DOHH2 (cell line): ENCODE measurements at regions not wholly inside any gene's neighbourhood (a gene's known extent, or its start where the extent isn't known, plus 50 kb on each side); places are given as distances from the start of the nearest gene placed in this dataset.

Experiments used
- EZH2phosphoT487 ChIP-seq: fragments of 200-600 bp; sonication (generic); IDR thresholded peaks from 2 replicates; pipeline ENCODE4 v1.6.1; 2017; ENCODE audit warnings: borderline replicate concordance, mild to moderate bottlenecking, antibody characterized with exemption, low read length, moderate library complexity, mixed read lengths
- TF ChIP-seq, protein P1 (sequence below): fragments of 200-600 bp; sonication (generic); IDR thresholded peaks from one replicate; pipeline ENCODE4 v1.5.1; 2014; ENCODE audit warnings: antibody characterized with exemption, mild to moderate bottlenecking, low read depth, low read length; ENCODE audit not compliant: poor library complexity, severe bottlenecking

- TF ChIP-seq, protein P1, sequence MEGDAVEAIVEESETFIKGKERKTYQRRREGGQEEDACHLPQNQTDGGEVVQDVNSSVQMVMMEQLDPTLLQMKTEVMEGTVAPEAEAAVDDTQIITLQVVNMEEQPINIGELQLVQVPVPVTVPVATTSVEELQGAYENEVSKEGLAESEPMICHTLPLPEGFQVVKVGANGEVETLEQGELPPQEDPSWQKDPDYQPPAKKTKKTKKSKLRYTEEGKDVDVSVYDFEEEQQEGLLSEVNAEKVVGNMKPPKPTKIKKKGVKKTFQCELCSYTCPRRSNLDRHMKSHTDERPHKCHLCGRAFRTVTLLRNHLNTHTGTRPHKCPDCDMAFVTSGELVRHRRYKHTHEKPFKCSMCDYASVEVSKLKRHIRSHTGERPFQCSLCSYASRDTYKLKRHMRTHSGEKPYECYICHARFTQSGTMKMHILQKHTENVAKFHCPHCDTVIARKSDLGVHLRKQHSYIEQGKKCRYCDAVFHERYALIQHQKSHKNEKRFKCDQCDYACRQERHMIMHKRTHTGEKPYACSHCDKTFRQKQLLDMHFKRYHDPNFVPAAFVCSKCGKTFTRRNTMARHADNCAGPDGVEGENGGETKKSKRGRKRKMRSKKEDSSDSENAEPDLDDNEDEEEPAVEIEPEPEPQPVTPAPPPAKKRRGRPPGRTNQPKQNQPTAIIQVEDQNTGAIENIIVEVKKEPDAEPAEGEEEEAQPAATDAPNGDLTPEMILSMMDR = no peak
- no peak for TF ChIP-seq EZH2phosphoT487
Measured at GRCh38 chr4:65170768-65171514, 499.3 kb downstream of the EPHA5 start.
